ENCODE measurements at regions not wholly inside any gene's neighbourhood (a gene's known extent, or its start where the extent isn't known, plus 50 kb on each side); places are given as distances from the start of the nearest gene placed in this dataset.
"Not testable (repeated sequence)": the region's sequence is repeated elsewhere in the genome, so short reads cannot be mapped to it uniquely, and the experiment has no call there.

DNA sequence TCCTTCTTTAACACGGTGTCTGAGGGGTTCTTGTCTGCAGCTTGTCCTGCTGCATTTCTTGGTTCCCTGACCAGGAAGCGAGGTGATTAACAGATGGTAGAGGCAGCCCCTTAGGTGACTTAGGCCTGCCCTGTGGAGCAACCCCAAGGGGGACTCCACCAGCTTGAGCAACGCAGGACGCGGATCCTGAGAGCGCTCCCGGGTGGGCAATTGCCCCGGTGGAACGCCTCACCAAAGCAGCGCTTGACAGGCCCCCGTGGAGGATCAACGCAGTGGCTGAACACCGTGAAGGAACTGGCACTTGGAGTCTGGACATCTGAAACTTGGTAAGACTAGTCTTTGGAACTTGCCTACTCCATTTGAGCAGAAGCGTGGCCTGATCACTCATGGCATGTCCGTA, 272.9 kb upstream of the ATXN7L3B start:
- Histone ChIP-seq H4K20me1 (ENCODE audit: insufficient read depth, low read length) (no peaks in the 10 kb centered on the region), H3K4me2 (ENCODE audit: low read depth, low read length) (no peak overlapping the region), H3K36me3 (replicated peaks; ENCODE audit: insufficient read depth, low read length) (no peaks in the 10 kb centered on the region), H2AFZ (ENCODE audit: low read length) (no peak overlapping the region), H3K4me3 (ENCODE audit: low read length) (no peak overlapping the region), H3F3A (ENCODE audit: insufficient read depth, low read length) (no peaks in the 10 kb centered on the region), H3K9me3 (replicated peaks; ENCODE audit: insufficient read depth, low read length) (no peaks in the 10 kb centered on the region), H3K9me2 (replicated peaks; ENCODE audit: insufficient read depth, low read length) (no peaks in the 10 kb centered on the region), H3K27ac (ENCODE audit: low read length) (no peak overlapping the region), H3K27me3 (replicated peaks; ENCODE audit: insufficient read depth, low read length) (no peaks in the 10 kb centered on the region), H3K79me2 (ENCODE audit: low read length) (no peaks in the 10 kb centered on the region), H3K9ac (ENCODE audit: low read length) (no peak overlapping the region), H3K4me1 (ENCODE audit: low read length) (no peaks in the 10 kb centered on the region)
- no peak for DNase-seq
- TF ChIP-seq EZH2 (optimal IDR thresholded peaks at IDR 0.05; ENCODE audit: low read depth, low read length), result no peak
- no peak for TF ChIP-seq EZH2phosphoT487 (IDR thresholded peaks at IDR 0.05; ENCODE audit: low read length)
- TF ChIP-seq, protein P1, sequence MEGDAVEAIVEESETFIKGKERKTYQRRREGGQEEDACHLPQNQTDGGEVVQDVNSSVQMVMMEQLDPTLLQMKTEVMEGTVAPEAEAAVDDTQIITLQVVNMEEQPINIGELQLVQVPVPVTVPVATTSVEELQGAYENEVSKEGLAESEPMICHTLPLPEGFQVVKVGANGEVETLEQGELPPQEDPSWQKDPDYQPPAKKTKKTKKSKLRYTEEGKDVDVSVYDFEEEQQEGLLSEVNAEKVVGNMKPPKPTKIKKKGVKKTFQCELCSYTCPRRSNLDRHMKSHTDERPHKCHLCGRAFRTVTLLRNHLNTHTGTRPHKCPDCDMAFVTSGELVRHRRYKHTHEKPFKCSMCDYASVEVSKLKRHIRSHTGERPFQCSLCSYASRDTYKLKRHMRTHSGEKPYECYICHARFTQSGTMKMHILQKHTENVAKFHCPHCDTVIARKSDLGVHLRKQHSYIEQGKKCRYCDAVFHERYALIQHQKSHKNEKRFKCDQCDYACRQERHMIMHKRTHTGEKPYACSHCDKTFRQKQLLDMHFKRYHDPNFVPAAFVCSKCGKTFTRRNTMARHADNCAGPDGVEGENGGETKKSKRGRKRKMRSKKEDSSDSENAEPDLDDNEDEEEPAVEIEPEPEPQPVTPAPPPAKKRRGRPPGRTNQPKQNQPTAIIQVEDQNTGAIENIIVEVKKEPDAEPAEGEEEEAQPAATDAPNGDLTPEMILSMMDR (IDR thresholded peaks at IDR 0.05; ENCODE audit: low read length), result no peak

GRCh38 chr12:74269355-74269754, 268.3 kb upstream of the ATXN7L3B start:
- H3K9ac ChIP-seq (ENCODE audit: low read length); H3K27me3 ChIP-seq (replicated peaks; ENCODE audit: insufficient read depth, low read length); H3K4me1 ChIP-seq (ENCODE audit: low read length); H2AFZ ChIP-seq (ENCODE audit: low read length); H3K36me3 ChIP-seq (replicated peaks; ENCODE audit: insufficient read depth, low read length); H4K20me1 ChIP-seq (ENCODE audit: insufficient read depth, low read length); H3F3A ChIP-seq (ENCODE audit: insufficient read depth, low read length); DNase-seq; H3K9me3 ChIP-seq (replicated peaks; ENCODE audit: insufficient read depth, low read length); H3K9me2 ChIP-seq (replicated peaks; ENCODE audit: insufficient read depth, low read length); H3K4me3 ChIP-seq (ENCODE audit: low read length); H3K4me2 ChIP-seq (ENCODE audit: low read depth, low read length); H3K79me2 ChIP-seq (ENCODE audit: low read length); H3K27ac ChIP-seq (ENCODE audit: low read length): not testable (repeated sequence)

GRCh38 chr12:74280156-74280655, 257.4 kb upstream of the ATXN7L3B start:
- Histone ChIP-seq H3K9ac (ENCODE audit: low read length) (no peak overlapping the region), H3K4me3 (ENCODE audit: low read length) (no peak overlapping the region), H3K4me1 (ENCODE audit: low read length) (no peaks in the 10 kb centered on the region), H3K79me2 (ENCODE audit: low read length) (no peaks in the 10 kb centered on the region), H3F3A (ENCODE audit: insufficient read depth, low read length) (no peaks in the 10 kb centered on the region), H3K27ac (ENCODE audit: low read length) (no peak overlapping the region), H2AFZ (ENCODE audit: low read length) (no peak overlapping the region), H3K36me3 (replicated peaks; ENCODE audit: insufficient read depth, low read length) (no peaks in the 10 kb centered on the region), H3K9me2 (replicated peaks; ENCODE audit: insufficient read depth, low read length) (no peaks in the 10 kb centered on the region), H4K20me1 (ENCODE audit: insufficient read depth, low read length) (no peaks in the 10 kb centered on the region), H3K9me3 (replicated peaks; ENCODE audit: insufficient read depth, low read length) (no peaks in the 10 kb centered on the region), H3K4me2 (ENCODE audit: low read depth, low read length) (no peak overlapping the region), H3K27me3 (replicated peaks; ENCODE audit: insufficient read depth, low read length) (no peaks in the 10 kb centered on the region)
- TF ChIP-seq EZH2phosphoT487 (IDR thresholded peaks at IDR 0.05; ENCODE audit: low read length), result no peak
- TF ChIP-seq, protein P1 (IDR thresholded peaks at IDR 0.05; ENCODE audit: low read length), result no peak
- TF ChIP-seq EZH2 (optimal IDR thresholded peaks at IDR 0.05; ENCODE audit: low read depth, low read length), result no peak
- no peak for DNase-seq

DNA sequence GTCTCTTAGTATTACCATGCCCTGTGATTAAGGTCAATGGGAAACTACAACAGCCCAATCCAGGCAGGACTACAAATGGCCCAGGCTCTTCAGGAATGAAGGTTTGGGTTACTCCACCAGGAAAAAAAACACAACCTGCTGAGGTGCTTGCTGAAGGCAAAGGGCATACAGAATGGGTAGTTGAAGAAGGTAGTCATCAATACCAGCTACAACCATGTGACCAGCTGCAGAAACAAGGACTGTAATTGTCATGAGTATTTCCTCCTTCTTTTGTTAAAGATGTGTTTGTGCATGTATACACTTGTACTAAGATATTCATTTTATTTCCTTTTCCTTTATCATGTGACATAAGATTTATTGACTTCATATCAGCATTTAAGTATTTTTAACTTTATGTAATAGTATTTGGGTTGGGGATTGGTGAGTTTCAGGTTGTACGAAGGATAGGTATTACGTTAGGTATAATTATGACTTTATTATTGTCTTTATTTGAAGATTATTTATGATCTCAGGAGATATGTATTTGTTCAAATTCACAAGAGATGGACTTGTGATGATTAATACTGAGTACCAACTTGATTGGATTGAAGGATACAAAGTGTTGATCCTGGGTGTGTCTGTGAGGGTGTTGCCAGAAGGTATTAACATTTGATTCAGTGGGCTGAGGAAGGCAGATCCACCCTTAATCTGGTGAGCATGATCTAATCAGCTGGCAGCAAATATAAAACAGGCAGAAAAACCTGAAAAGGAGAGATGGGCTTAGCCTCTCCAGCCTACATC, 256.0 kb upstream of the ATXN7L3B start:
- H3K4me3 ChIP-seq (ENCODE audit: low read length); H3K27me3 ChIP-seq (replicated peaks; ENCODE audit: insufficient read depth, low read length); H3K79me2 ChIP-seq (ENCODE audit: low read length); H3F3A ChIP-seq (ENCODE audit: insufficient read depth, low read length); DNase-seq; H2AFZ ChIP-seq (ENCODE audit: low read length); H3K36me3 ChIP-seq (replicated peaks; ENCODE audit: insufficient read depth, low read length); H3K9me2 ChIP-seq (replicated peaks; ENCODE audit: insufficient read depth, low read length); H3K4me1 ChIP-seq (ENCODE audit: low read length); H4K20me1 ChIP-seq (ENCODE audit: insufficient read depth, low read length); H3K4me2 ChIP-seq (ENCODE audit: low read depth, low read length); H3K27ac ChIP-seq (ENCODE audit: low read length); H3K9me3 ChIP-seq (replicated peaks; ENCODE audit: insufficient read depth, low read length); H3K9ac ChIP-seq (ENCODE audit: low read length): not testable (repeated sequence)

Measured in MM.1S (cell line).